Liver (tissue), 3 donors: ENCODE measurements at regions not wholly inside any gene's neighbourhood (a gene's known extent, or its start where the extent isn't known, plus 50 kb on each side); places are given as distances from the start of the nearest gene placed in this dataset.

Source experiments
- CTCF ChIP-seq: fragments of 150-350 bp; IDR thresholded peaks from 2 replicates; pipeline ENCODE4 v1.5.1; 2017; ENCODE audit warnings: improper control_type of control experiment, low read depth, low read length; ENCODE audit not compliant: missing input control
- JUND ChIP-seq, 2 donors: IDR thresholded peaks; 2 replicates each; pipeline ENCODE4 v1.6.1; 2016; ENCODE audit warnings: antibody characterized with exemption in 2 of 2
- donor health status: healthy.
- donor health status: healthy.

DNA sequence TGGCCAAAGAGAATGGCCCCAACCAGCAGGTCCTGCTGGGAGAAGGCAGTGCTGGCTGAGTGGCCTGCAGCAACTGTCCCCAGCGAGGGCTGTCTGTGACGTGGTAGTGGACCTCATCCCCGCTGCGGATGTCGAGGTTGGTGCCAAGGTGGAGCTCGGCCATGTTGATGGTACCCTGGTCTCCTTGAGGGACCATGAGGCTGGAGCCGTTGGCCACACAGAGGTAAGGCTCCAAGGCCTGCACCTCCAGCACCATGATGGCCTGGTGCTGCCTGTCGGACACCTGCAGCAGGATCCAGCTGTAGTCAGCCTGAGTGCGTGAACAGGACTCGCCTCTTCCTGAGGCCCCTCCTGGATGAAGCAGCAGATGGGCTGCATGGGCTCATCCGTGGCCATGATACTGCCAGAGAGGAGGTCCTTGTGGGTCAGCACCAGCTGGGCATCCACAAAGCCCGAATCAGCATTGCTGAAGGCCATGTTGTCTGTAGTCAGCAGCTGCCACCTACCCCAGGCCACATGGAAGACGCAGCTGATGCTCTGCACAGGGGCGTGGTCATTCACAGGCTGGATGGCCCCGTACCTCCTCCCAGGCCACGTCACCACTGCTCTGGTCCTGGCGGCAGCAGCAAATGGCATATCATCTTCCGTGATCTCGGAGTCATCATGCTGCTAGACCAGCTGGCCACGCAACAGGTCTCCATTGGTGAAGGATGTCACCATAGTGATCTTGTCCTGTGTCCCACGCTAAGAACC, 167.5 kb downstream of the GOLGA6L4 start:
- no peak for TF ChIP-seq JUND (IDR thresholded peaks at IDR 0.05)
- no peak for TF ChIP-seq CTCF
